Duodenal mucosa (tissue), 2 donors: ENCODE measurements at regions not wholly inside any gene's neighbourhood (a gene's known extent, or its start where the extent isn't known, plus 50 kb on each side); places are given as distances from the start of the nearest gene placed in this dataset.

Source experiments
- H3K27ac ChIP-seq: one replicate; pipeline ENCODE4 v1.7.0; 2013; ENCODE audit warnings: low read depth, low read length
- H3K27me3 ChIP-seq, 2 donors: one replicate each; pipeline ENCODE4 v1.7.0; 2013; ENCODE audit warnings: low read length in 2 of 2, control low read depth in 1 of 2; ENCODE audit not compliant: insufficient read depth in 2 of 2, control insufficient read depth in 1 of 2
- H3K36me3 ChIP-seq, 2 donors: one replicate each; pipeline ENCODE4 v1.7.0; 2013; ENCODE audit warnings: low read length in 2 of 2, control low read depth in 1 of 2; ENCODE audit not compliant: insufficient read depth in 2 of 2, control insufficient read depth in 1 of 2
- H3K4me1 ChIP-seq, 2 donors: one replicate each; pipeline ENCODE4 v1.7.0; 2013; ENCODE audit warnings: low read length in 2 of 2, control low read depth in 1 of 2; ENCODE audit not compliant: insufficient read depth in 2 of 2, control insufficient read depth in 1 of 2
- H3K4me3 ChIP-seq, 2 donors: one replicate each; pipeline ENCODE4 v1.7.0; 2013; ENCODE audit warnings: low read length in 2 of 2, low read depth in 1 of 2
- H3K9ac ChIP-seq, 2 donors: one replicate each; pipeline ENCODE4 v1.7.0; 2013; ENCODE audit warnings: low read length in 2 of 2, low read depth in 1 of 2
- H3K9me3 ChIP-seq, 2 donors: one replicate each; pipeline ENCODE4 v1.7.0; 2013; ENCODE audit warnings: low read length in 2 of 2, control low read depth in 1 of 2; ENCODE audit not compliant: control insufficient read depth in 1 of 2

- Histone ChIP-seq H3K9ac (no peak overlapping the region), H3K27ac (no peak overlapping the region)
Measured at GRCh38 chr21:27653481-27653880, 686.6 kb upstream of the ADAMTS5 start.

GRCh38 chr21:27649762-27650161 lies 682.9 kb upstream of the ADAMTS5 start:
- no peaks in the 10 kb centered on the region for H3K27me3 ChIP-seq
- H3K36me3 ChIP-seq: no peaks in the 10 kb centered on the region
- no peak overlapping the region for H3K4me3 ChIP-seq
- H3K9ac ChIP-seq: no peak overlapping the region
- no peak overlapping the region for H3K27ac ChIP-seq
- H3K9me3 ChIP-seq: no peaks in the 10 kb centered on the region
- H3K4me1 ChIP-seq: no peaks in the 10 kb centered on the region

More at GRCh38 chr21:27653481-27653880, 686.6 kb upstream of the ADAMTS5 start:
- Histone ChIP-seq H3K4me3 (no peak overlapping the region), H3K27me3 (no peaks in the 10 kb centered on the region), H3K4me1 (no peaks in the 10 kb centered on the region), H3K36me3 (no peaks in the 10 kb centered on the region), H3K9me3 (no peaks in the 10 kb centered on the region)

- Histone ChIP-seq H3K36me3 (no peaks in the 10 kb centered on the region), H3K9ac (no peak overlapping the region), H3K27me3 (no peaks in the 10 kb centered on the region), H3K4me1 (no peaks in the 10 kb centered on the region), H3K9me3 (no peaks in the 10 kb centered on the region), H3K4me3 (no peak overlapping the region), H3K27ac (no peak overlapping the region)
Measured at GRCh38 chr21:27649323-27649722, 682.4 kb upstream of the ADAMTS5 start.

- no peak overlapping the region for H3K27ac ChIP-seq
- no peaks in the 10 kb centered on the region for H3K27me3 ChIP-seq
- peaks cover 0 to 2% of the 10 kb centered on the region in 2 donors for H3K9me3 ChIP-seq
- no peak overlapping the region for H3K4me3 ChIP-seq
- H3K36me3 ChIP-seq: no peaks in the 10 kb centered on the region
- no peaks in the 10 kb centered on the region for H3K4me1 ChIP-seq
- no peak overlapping the region for H3K9ac ChIP-seq
Measured at GRCh38 chr21:27648560-27648959, 681.7 kb upstream of the ADAMTS5 start.

- H3K27ac ChIP-seq: no peak overlapping the region
- H3K4me1 ChIP-seq: no peaks in the 10 kb centered on the region
- H3K4me3 ChIP-seq: no peak overlapping the region
- H3K9me3 ChIP-seq: peaks cover 0 to 3% of the 10 kb centered on the region in 2 donors
- H3K9ac ChIP-seq: no peak overlapping the region
- no peaks in the 10 kb centered on the region for H3K27me3 ChIP-seq
- H3K36me3 ChIP-seq: no peaks in the 10 kb centered on the region
Measured at GRCh38 chr21:27647921-27648320, 681.0 kb upstream of the ADAMTS5 start.

GRCh38 chr21:27647401-27647800 lies 680.5 kb upstream of the ADAMTS5 start:
- Histone ChIP-seq H3K9ac (no peak overlapping the region), H3K27me3 (no peaks in the 10 kb centered on the region), H3K4me1 (no peaks in the 10 kb centered on the region), H3K9me3 (peaks cover 0 to 3% of the 10 kb centered on the region in 2 donors), H3K27ac (no peak overlapping the region), H3K36me3 (no peaks in the 10 kb centered on the region), H3K4me3 (no peak overlapping the region)

GRCh38 chr21:27646691-27647090 lies 679.8 kb upstream of the ADAMTS5 start:
- Histone ChIP-seq H3K9ac (no peak overlapping the region), H3K36me3 (no peaks in the 10 kb centered on the region), H3K4me1 (no peaks in the 10 kb centered on the region), H3K9me3 (peaks cover 0 to 3% of the 10 kb centered on the region in 2 donors), H3K4me3 (no peak overlapping the region), H3K27ac (no peak overlapping the region), H3K27me3 (no peaks in the 10 kb centered on the region)

GRCh38 chr21:27646056-27646455 lies 679.2 kb upstream of the ADAMTS5 start:
- Histone ChIP-seq H3K27me3 (no peaks in the 10 kb centered on the region), H3K4me3 (no peak overlapping the region), H3K4me1 (no peaks in the 10 kb centered on the region), H3K36me3 (no peaks in the 10 kb centered on the region), H3K9me3 (peaks cover 0 to 3% of the 10 kb centered on the region in 2 donors), H3K27ac (no peak overlapping the region), H3K9ac (no peak overlapping the region)

GRCh38 chr21:27645285-27645684 lies 678.4 kb upstream of the ADAMTS5 start:
- H3K4me1 ChIP-seq: no peaks in the 10 kb centered on the region
- H3K9ac ChIP-seq: no peak overlapping the region
- H3K27ac ChIP-seq: no peak overlapping the region
- H3K27me3 ChIP-seq: no peaks in the 10 kb centered on the region
- peaks cover 0 to 3% of the 10 kb centered on the region in 2 donors for H3K9me3 ChIP-seq
- H3K4me3 ChIP-seq: no peak overlapping the region
- no peaks in the 10 kb centered on the region for H3K36me3 ChIP-seq

- Histone ChIP-seq H3K9me3 (peaks cover 0 to 5% of the 10 kb centered on the region in 2 donors), H3K27me3 (no peaks in the 10 kb centered on the region), H3K9ac (no peak overlapping the region), H3K4me1 (no peaks in the 10 kb centered on the region), H3K36me3 (no peaks in the 10 kb centered on the region), H3K4me3 (no peak overlapping the region), H3K27ac (no peak overlapping the region)
Measured at GRCh38 chr21:27643326-27643725, 676.4 kb upstream of the ADAMTS5 start.

GRCh38 chr21:27639286-27639685 lies 672.4 kb upstream of the ADAMTS5 start:
- H3K27me3 ChIP-seq: no peaks in the 10 kb centered on the region
- H3K9ac ChIP-seq: no peak overlapping the region
- no peak overlapping the region for H3K4me3 ChIP-seq
- peaks cover 0 to 8% of the 10 kb centered on the region in 2 donors for H3K9me3 ChIP-seq
- no peak overlapping the region for H3K27ac ChIP-seq
- no peaks in the 10 kb centered on the region for H3K4me1 ChIP-seq
- no peaks in the 10 kb centered on the region for H3K36me3 ChIP-seq
